Mucosa of descending colon (tissue), 3 donors: ENCODE measurements at regions not wholly inside any gene's neighbourhood (a gene's known extent, or its start where the extent isn't known, plus 50 kb on each side); places are given as distances from the start of the nearest gene placed in this dataset.

Source experiments
- ATAC-seq: fragments of 200-7000 bp; cut with Tn5 transposase; one replicate; pipeline ENCODE4 v1.9.1; 2020; ENCODE audit warnings: mild to moderate bottlenecking, moderate library complexity
- DNase-seq, 3 donors: peaks; one replicate each; pipeline ENCODE4 v3.0.0-alpha.2; 2020
- H3K36me3 ChIP-seq: fragments of 200-600 bp; one replicate; pipeline ENCODE4 v1.8.0; 2021; ENCODE audit warnings: low read depth, mild to moderate bottlenecking
- H3K4me1 ChIP-seq: fragments of 200-600 bp; one replicate; pipeline ENCODE4 v1.8.0; 2021; ENCODE audit warnings: low read depth, mild to moderate bottlenecking
- H3K4me3 ChIP-seq: fragments of 200-600 bp; one replicate; pipeline ENCODE4 v1.8.0; 2021; ENCODE audit warnings: mild to moderate bottlenecking
- H3K9me3 ChIP-seq: fragments of 200-600 bp; one replicate; pipeline ENCODE4 v1.8.0; 2021; ENCODE audit warnings: mild to moderate bottlenecking
- intact Hi-C, 2 donors: fragments of 100-400 bp; cut with DNase I in 1 of 2; cut with micrococcal nuclease in 1 of 2; formaldehyde crosslinking; loops; one replicate each; pipeline versions ENCODE4 v1.11.0 to v1.11.1; 2022; cut with DNase I, micrococcal nuclease
- TF ChIP-seq, protein P1 (sequence below): fragments of 200-600 bp; IDR thresholded peaks from one replicate; pipeline ENCODE4 v1.8.0; 2022; ENCODE audit warnings: antibody characterized with exemption, mild to moderate bottlenecking
- donor health status: DM: no; HTN: no; CAD: no; lungs with moderate emphysema.
- donor health status: DM: no; HTN: no; CAD: no.
- donor health status: DM: no; HTN: yes; CAD: no.

DNA sequence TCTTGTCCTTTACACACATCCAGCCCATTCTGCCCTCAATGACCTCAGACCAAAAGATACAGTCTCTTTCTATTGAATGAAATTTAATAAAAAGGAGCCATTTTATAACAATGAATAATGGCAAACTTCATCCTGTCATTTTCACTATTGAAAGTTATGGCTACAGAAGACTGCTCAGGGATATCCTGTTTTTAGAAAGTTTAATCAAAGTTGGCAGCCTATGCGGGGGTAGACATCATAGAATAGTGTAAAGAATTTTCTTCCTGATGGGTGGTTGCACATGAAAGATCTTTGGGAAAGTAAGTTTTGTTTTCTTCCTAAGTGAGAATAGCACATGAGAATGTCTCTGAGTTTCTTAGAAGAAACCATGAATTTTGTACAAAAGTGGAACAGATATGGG is 670.4 kb upstream of the CDH6 start:
- Histone ChIP-seq H3K4me1 (no peaks in the 10 kb centered on the region), H3K9me3 (no peaks in the 10 kb centered on the region), H3K4me3 (no peak overlapping the region), H3K36me3 (no peaks in the 10 kb centered on the region)
- TF ChIP-seq, protein P1, sequence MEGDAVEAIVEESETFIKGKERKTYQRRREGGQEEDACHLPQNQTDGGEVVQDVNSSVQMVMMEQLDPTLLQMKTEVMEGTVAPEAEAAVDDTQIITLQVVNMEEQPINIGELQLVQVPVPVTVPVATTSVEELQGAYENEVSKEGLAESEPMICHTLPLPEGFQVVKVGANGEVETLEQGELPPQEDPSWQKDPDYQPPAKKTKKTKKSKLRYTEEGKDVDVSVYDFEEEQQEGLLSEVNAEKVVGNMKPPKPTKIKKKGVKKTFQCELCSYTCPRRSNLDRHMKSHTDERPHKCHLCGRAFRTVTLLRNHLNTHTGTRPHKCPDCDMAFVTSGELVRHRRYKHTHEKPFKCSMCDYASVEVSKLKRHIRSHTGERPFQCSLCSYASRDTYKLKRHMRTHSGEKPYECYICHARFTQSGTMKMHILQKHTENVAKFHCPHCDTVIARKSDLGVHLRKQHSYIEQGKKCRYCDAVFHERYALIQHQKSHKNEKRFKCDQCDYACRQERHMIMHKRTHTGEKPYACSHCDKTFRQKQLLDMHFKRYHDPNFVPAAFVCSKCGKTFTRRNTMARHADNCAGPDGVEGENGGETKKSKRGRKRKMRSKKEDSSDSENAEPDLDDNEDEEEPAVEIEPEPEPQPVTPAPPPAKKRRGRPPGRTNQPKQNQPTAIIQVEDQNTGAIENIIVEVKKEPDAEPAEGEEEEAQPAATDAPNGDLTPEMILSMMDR = no peak
- ATAC-seq = no peak
- intact Hi-C loops = no loop called here
- no peak for DNase-seq

DNA sequence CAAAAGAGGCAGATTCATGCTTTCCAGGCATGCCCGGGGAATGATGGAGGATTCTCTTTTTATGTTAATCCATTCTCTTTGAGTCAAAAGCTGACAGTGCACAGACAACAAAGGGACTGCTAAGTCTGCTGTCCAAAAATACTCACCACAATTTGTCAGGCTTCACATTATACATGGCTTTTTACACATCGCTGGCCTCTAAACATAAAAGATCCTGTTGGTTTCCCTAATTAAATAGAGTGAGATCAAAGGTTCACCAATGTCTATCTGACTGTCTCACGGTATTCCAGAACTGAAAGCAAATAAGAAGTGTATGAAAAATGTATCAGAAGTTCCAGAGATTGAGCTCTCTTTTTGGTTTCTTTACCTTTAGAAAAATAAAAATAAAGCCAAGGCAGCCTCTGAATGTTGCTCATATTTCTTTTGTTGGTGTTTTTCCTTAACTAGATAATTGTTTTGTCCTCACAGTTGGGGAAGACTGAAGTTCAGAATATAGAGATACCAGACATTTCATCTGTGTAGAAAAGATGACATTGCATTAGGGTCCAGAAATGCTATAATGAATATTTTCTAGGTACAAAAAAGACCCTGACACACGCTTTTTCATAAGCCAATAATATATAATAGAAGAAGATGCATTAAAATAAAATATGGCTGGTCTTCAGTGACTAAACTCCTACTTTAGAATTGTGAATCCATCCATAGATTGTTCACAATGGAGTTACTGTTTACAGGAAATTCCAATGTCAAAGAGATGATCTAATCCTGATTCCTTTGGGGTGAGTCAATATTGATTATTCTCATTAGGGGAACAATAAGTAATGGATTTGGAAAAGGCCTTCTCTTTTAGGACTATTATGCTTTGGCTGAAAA is 688.2 kb upstream of the CDH6 start:
- H3K36me3 ChIP-seq = no peaks in the 10 kb centered on the region
- H3K9me3 ChIP-seq = no peaks in the 10 kb centered on the region
- TF ChIP-seq, protein P1 = no peak
- DNase-seq (no peak), ATAC-seq (no peak)
- no peaks in the 10 kb centered on the region for H3K4me1 ChIP-seq
- H3K4me3 ChIP-seq = no peak overlapping the region
- intact Hi-C loops = no loop called here

DNA sequence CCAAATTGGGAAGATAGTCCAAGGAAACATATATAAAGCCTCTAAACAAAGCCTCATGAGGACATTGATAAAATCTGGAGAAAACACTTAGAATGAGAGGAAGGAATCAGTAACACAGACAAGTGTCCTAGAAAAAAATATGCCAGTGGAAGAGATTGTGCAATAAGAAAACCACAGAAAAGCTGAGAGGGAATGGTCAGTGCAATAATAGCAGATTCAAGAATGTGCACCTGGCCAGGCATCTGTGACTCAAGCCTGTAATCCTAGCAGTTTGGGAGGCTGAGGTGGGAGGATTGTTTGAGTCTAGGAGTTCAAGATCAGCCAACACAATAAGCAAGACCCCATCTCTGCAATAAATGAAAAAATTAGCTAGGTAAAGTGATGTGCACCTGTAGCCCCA is 691.2 kb upstream of the CDH6 start:
- Histone ChIP-seq H3K4me3 (no peak overlapping the region), H3K36me3 (no peaks in the 10 kb centered on the region), H3K4me1 (no peaks in the 10 kb centered on the region), H3K9me3 (no peaks in the 10 kb centered on the region)
- DNase-seq = no peak
- no peak for ATAC-seq
- intact Hi-C loops = no loop called here
- TF ChIP-seq, protein P1 = no peak

DNA sequence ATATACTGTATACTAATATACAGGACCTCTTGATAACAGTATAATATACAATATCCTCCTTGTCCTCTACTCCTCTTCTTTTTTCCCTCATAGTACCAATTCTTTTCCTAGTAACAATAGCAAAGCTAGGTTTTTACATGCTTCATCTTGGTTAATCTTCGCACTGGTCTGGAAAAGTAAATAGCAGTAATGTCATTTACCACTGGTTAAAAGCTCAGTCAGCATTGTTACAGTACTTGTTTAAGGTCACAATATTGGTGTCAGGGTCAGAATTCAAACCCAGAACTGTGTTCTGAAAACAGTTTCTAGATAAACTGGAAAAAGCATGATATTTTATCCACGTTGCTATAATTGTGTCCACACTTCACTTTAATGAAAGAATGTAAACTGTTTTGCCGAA is 692.4 kb upstream of the CDH6 start:
- no peak overlapping the region for H3K4me3 ChIP-seq

DNA sequence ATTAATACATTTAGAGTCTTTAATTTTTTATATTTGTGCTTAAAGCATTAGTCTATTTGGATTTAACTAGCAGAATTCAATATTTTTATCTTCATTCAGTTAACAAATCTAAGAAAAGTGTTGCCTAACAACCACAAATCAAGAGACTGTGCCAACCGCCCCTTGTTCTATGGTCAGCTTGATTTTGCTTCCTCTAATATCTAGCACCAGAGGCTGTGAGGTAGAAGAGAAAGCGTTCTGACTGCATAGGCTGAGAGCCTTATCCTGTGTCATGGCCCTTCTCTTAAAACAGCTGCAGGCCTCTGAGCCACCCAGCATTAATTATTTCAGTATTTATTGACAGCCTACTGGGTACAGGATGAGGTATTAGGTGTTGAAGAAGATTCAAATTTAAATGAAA is 693.0 kb upstream of the CDH6 start:
- no peak for ATAC-seq
- H3K4me1 ChIP-seq = no peaks in the 10 kb centered on the region
- no peak for DNase-seq
- no peaks in the 10 kb centered on the region for H3K36me3 ChIP-seq
- intact Hi-C loops = no loop called here
- no peak overlapping the region for H3K4me3 ChIP-seq
- TF ChIP-seq, protein P1 = no peak
- no peaks in the 10 kb centered on the region for H3K9me3 ChIP-seq

More for the DNA sequence above, 692.4 kb upstream of the CDH6 start:
- TF ChIP-seq, protein P1 = no peak
- intact Hi-C loops = no loop called here
- H3K9me3 ChIP-seq = no peaks in the 10 kb centered on the region
- ATAC-seq = no peak
- no peaks in the 10 kb centered on the region for H3K4me1 ChIP-seq
- no peak for DNase-seq
- no peaks in the 10 kb centered on the region for H3K36me3 ChIP-seq
